Adrenal gland (tissue), 9 donors: ENCODE measurements at regions not wholly inside any gene's neighbourhood (a gene's known extent, or its start where the extent isn't known, plus 50 kb on each side); places are given as distances from the start of the nearest gene placed in this dataset.
"Not testable (repeated sequence)": the region's sequence is repeated elsewhere in the genome, so short reads cannot be mapped to it uniquely, and the experiment has no call there.

Experiments used
- DNase-seq, 7 donors: peaks; one replicate each; pipeline ENCODE4 v3.0.0-alpha.2; 2019 to 2020
- H3K27ac ChIP-seq, 5 donors: fragments of 200-600 bp; sonication (generic) in 4 of 5; 1 replicate in 3 of 5; 2 replicates in 2 of 5; pipeline versions ENCODE4 v1.5.1 to v1.8.0; 2016 to 2020; ENCODE audit warnings: mild to moderate bottlenecking in 1 of 5
- H3K27me3 ChIP-seq: fragments of 200-600 bp; 2 replicates; pipeline ENCODE4 v1.8.0; 2021
- H3K36me3 ChIP-seq, 2 donors: fragments of 200-600 bp; replicated peaks in 1 of 2; 1 replicate in 1 of 2; 2 replicates in 1 of 2; pipeline versions ENCODE4 v1.5.1 to v1.8.0; 2018 to 2022
- H3K4me1 ChIP-seq, 2 donors: fragments of 200-600 bp; replicated peaks in 1 of 2; 1 replicate in 1 of 2; 2 replicates in 1 of 2; pipeline versions ENCODE4 v1.5.1 to v1.8.0; 2018 to 2021
- H3K4me3 ChIP-seq, 4 donors: fragments of 200-600 bp; sonication (generic) in 3 of 4; one replicate each; pipeline ENCODE4 v1.5.1; 2016 to 2018
- H3K9me3 ChIP-seq, 3 donors: fragments of 200-600 bp; sonication (generic) in 1 of 3; replicated peaks in 1 of 3; 1 replicate in 2 of 3; 2 replicates in 1 of 3; pipeline versions ENCODE4 v1.5.1 to v1.8.0; 2016 to 2021
- POLR2A ChIP-seq, 2 donors: fragments of 450-650 bp; IDR thresholded peaks; one replicate each; pipeline ENCODE4 v1.6.1; 2017; ENCODE audit warnings: antibody characterized with exemption in 2 of 2, mild to moderate bottlenecking in 2 of 2, moderate library complexity in 1 of 2
- WGBS, 4 donors: extraction: QIAGEN DNeasy Blood & Tissue Kit in 2 of 4; methylation state at CpG; one replicate each; pipeline versions ENCODE4 v1.1.5 to v1.1.7; 2013 to 2017; 5-methylcytosine and 5-hydroxymethylcytosine counted together
- intact Hi-C, 2 donors: fragments of 100-400 bp; cut with DNase I; formaldehyde crosslinking; loops; one replicate each; pipeline versions ENCODE4 v1.14.1 to v1.15.0; 2022 to 2023
- TF ChIP-seq, protein P1 (sequence below), 6 experiments: fragments of 450-650 bp in 4 of 6; fragments of 200-600 bp in 2 of 6; sonication (generic) in 1 of 6; IDR thresholded peaks; 1 replicate in 5 of 6; 2 replicates in 1 of 6; pipeline versions ENCODE4 v1.5.1 to v1.8.0; 2016 to 2021; ENCODE audit warnings: antibody characterized with exemption in 6 of 6, mild to moderate bottlenecking in 2 of 6, moderate library complexity in 1 of 6
- donor health status: healthy with polysubstance abuse.
- donor health status: Bipolar disorder and iron deficiency.
- donor health status: DM: yes; HTN: yes; CAD: no.
- donor health status: DM: no; HTN: no; CAD: no.
- donor health status: DM: no; HTN: no; CAD: no.

DNA sequence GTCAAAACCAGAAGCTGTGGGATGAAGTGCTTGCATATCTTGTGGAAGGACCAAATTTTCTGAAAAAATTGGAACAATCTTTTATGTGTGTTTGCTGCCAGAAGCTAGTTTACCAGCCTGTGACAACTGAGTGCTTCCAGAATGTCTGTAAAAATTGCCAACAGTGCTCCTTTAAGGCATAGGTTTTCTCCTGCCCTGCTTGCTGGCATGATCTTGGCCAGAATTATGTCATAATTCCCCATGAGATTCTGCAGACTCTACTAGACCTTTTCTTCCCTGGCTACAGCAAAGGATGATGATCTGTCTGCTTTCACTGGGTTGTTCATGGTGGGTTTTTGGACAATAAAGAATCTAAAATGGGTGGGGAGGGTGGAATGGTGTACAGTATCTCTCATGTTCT lies 196.3 kb upstream of the ZCCHC13 start:
- Histone ChIP-seq H3K36me3 (no peaks in the 10 kb centered on the region), H3K27ac (no peak overlapping the region)
- intact Hi-C loops, result no loop called here

DNA sequence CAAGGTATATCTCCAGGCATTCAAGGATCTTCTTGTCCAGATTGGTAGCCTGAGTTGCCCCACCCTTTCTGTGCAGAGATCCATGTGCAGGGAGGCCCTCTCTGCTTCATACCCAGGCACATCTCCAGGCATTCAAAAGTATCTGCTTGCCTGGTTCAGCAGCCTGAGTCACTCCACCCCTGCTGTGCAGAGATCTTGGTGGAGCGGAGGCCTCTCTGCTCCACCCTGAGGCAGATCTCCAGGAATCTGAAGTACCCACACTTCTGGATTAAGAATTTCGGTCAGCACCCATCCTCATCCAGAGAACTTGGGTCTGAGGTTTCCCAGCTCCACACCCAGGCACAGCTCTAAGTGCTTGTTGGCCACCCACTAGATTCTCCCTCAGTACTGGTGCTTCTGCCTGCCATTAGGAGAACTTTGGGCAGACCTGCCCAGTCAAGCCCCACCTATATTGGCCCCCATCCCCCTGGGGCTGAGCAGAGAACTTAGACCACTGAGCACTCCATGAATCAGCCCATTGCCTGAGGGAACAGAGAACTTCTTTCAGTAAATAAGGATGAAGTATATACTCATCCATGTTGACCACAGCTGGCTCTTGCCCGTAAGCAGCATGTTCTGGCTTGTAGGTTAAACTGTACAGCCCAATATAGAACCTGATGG lies 199.5 kb upstream of the ZCCHC13 start:
- no peaks in the 10 kb centered on the region for H3K9me3 ChIP-seq
- intact Hi-C loops, result no loop called here
- no peaks in the 10 kb centered on the region for H3K4me1 ChIP-seq
- H3K27ac ChIP-seq, result no peak overlapping the region
- no peaks in the 10 kb centered on the region for H3K36me3 ChIP-seq
- H3K4me3 ChIP-seq, result no peak overlapping the region
- DNase-seq, result no peak
- 89 to 97% (median 93%) methylated on average over 2 to 3 of the region's 3 CpGs for WGBS, 4 donors
- no peak for TF ChIP-seq POLR2A (IDR thresholded peaks at IDR 0.05)
- TF ChIP-seq, protein P1, sequence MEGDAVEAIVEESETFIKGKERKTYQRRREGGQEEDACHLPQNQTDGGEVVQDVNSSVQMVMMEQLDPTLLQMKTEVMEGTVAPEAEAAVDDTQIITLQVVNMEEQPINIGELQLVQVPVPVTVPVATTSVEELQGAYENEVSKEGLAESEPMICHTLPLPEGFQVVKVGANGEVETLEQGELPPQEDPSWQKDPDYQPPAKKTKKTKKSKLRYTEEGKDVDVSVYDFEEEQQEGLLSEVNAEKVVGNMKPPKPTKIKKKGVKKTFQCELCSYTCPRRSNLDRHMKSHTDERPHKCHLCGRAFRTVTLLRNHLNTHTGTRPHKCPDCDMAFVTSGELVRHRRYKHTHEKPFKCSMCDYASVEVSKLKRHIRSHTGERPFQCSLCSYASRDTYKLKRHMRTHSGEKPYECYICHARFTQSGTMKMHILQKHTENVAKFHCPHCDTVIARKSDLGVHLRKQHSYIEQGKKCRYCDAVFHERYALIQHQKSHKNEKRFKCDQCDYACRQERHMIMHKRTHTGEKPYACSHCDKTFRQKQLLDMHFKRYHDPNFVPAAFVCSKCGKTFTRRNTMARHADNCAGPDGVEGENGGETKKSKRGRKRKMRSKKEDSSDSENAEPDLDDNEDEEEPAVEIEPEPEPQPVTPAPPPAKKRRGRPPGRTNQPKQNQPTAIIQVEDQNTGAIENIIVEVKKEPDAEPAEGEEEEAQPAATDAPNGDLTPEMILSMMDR (IDR thresholded peaks at IDR 0.05), result no peak
- no peaks in the 10 kb centered on the region for H3K27me3 ChIP-seq

More for the DNA sequence above, 196.3 kb upstream of the ZCCHC13 start:
- Histone ChIP-seq H3K4me1 (no peaks in the 10 kb centered on the region), H3K4me3 (no peak overlapping the region), H3K9me3 (peaks cover 0 to 3% (median 0%) of the 10 kb centered on the region in 3 donors), H3K27me3 (no peaks in the 10 kb centered on the region)
- TF ChIP-seq, protein P1 (IDR thresholded peaks at IDR 0.05), result no peak
- no peak for TF ChIP-seq POLR2A (IDR thresholded peaks at IDR 0.05)
- DNase-seq, result no peak

DNA sequence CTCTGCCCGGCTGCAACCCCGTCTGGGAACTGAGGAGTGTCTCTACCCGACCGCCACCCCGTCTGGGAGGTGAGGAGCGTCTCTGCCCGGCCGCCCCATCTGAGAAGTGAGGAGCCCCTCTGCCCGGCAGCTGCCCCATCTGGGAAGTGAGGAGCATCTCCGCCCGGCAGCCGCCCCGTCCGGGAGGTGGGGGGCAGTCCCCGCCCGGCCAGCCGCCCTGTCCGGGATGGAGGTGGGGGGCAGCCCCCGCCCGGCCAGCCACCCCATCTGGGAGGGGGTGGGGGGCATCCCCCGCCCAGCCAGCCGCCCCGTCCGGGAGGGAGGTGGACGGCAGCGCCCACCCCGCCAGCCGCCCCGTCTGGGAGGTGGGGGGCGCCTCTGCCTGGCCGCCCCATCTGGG lies 205.6 kb upstream of the ZCCHC13 start:
- DNase-seq, H3K4me1 ChIP-seq, H3K27me3 ChIP-seq, H3K27ac ChIP-seq, H3K36me3 ChIP-seq, H3K9me3 ChIP-seq, H3K4me3 ChIP-seq, intact Hi-C loops: not testable (repeated sequence)
- 95 to 100% (median 96%) methylated on average over 11 to 31 of the region's 31 CpGs; no CpG with 5 or more reads in 1 of the 4 donors for WGBS, 4 donors

DNA sequence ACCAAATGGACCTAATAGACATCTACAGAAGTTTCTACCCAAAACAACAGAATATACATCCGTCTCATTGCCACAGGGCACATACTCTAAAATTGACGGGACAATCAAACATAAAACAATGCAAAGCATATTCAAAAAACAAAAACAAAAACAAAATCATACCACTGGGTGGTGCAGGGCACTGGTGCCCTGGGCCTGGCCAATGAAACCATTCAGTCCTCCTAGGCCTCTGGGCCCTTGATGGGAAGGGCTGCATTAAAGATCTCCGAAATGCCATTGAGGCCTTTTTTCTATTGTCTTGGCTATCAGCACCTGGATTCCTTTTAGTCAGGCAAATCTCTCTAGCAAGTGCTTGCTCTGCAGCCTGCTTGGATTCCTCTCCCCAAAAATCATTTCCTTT lies 213.9 kb upstream of the ZCCHC13 start:
- Histone ChIP-seq H3K36me3 (no peaks in the 10 kb centered on the region), H3K4me1 (no peaks in the 10 kb centered on the region), H3K27me3 (no peaks in the 10 kb centered on the region), H3K4me3 (no peak overlapping the region), H3K27ac (no peak overlapping the region), H3K9me3 (peaks cover 0 to 6% (median 0%) of the 10 kb centered on the region in 3 donors)
- TF ChIP-seq, protein P1 (IDR thresholded peaks at IDR 0.05), result no peak
- no peak for TF ChIP-seq POLR2A (IDR thresholded peaks at IDR 0.05)
- WGBS, 4 donors, result 0 to 63% (median 44%) methylated on average over 2 to 3 of the region's 3 CpGs
- intact Hi-C loops, result no loop called here
- no peak for DNase-seq

DNA sequence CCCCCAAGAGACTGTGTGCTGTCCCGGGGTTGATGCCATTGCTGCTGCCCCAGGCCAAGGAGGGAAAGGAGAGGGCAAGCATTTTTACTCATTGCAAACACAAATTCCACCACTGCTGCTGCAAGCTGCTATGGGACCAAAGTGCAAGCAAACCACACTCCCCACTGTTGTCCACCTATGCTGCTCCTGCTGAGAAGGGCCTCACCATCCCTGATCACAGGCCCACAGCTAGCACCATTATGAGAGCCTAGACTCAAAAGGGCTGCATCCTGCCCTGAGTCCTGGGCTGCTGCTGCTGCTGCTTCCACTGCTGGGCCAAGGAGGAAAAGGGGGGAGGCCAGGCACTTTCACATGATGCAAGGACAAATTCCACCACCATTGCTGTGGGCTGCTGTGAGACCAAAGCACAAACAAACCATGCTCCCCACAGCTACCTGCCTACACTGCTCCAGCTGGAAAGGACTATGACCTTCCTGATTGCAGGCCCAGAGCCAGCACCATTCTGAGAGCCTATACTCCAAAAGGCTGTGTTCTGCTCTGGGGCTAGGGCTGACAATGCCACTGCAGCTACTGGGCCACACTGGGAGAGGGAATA lies 218.2 kb upstream of the ZCCHC13 start:
- no peak for TF ChIP-seq POLR2A (IDR thresholded peaks at IDR 0.05)
- TF ChIP-seq, protein P1 (IDR thresholded peaks at IDR 0.05), result no peak
- peaks cover 6% of the 10 kb centered on the region for H3K27me3 ChIP-seq
- no peak overlapping the region for H3K27ac ChIP-seq
- WGBS, 4 donors, result 56 to 100% (median 86%) methylated on average over 1 of the region's 1 CpG; no CpG with 5 or more reads in 1 of the 4 donors
- H3K9me3 ChIP-seq, result peaks cover 0 to 6% (median 0%) of the 10 kb centered on the region in 3 donors
- no peak overlapping the region for H3K4me3 ChIP-seq
- intact Hi-C loops, result no loop called here
- no peak for DNase-seq
- no peaks in the 10 kb centered on the region for H3K4me1 ChIP-seq
- H3K36me3 ChIP-seq, result no peaks in the 10 kb centered on the region
